ENCODE measurements at regions not wholly inside any gene's neighbourhood (a gene's known extent, or its start where the extent isn't known, plus 50 kb on each side); places are given as distances from the start of the nearest gene placed in this dataset.

GRCh38 chr5:66529704-66530103 lies 66.5 kb upstream of the MAST4 start:
- POLR2A ChIA-PET: no interaction called here
- Histone ChIP-seq H3K9me3 (ENCODE audit: control insufficient read depth in 1 of 2, insufficient read depth in 1 of 2, low read depth in 1 of 2, low read length in 2 of 2) (no peaks in the 10 kb centered on the region), H4K20me1 (ENCODE audit: insufficient read depth) (no peaks in the 10 kb centered on the region), H3K36me3 (ENCODE audit: control insufficient read depth in 1 of 2, insufficient read depth in 2 of 2, low read length in 2 of 2) (no peaks in the 10 kb centered on the region), H3K4me1 (ENCODE audit: control insufficient read depth in 1 of 2, insufficient read depth in 2 of 2, low read length in 2 of 2) (no peaks in the 10 kb centered on the region), H3K9me2 (ENCODE audit: insufficient read depth) (no peaks in the 10 kb centered on the region), H2AFZ (ENCODE audit: low read depth, low read length, poor library complexity, severe bottlenecking) (no peak overlapping the region), H3K27me3 (ENCODE audit: insufficient read depth, low read length) (peaks cover 21% of the 10 kb centered on the region), H3K4me2 (ENCODE audit: low read length) (no peak overlapping the region), H3K9ac (ENCODE audit: low read length) (no peak overlapping the region), H3K4me3 (replicated peaks in 1 of 2; ENCODE audit: low read depth in 1 of 2, low read length in 2 of 2) (no peak overlapping the region), H3K27ac (ENCODE audit: low read depth, low read length) (no peak overlapping the region), H3K79me2 (ENCODE audit: insufficient read depth, low read length) (no peaks in the 10 kb centered on the region)
- CTCF ChIA-PET: no interaction called here
- DNase-seq (ENCODE audit: low read depth, low spot score): no peak
- BruUV-seq (replicated peaks): no TSS peak
- intact Hi-C loops (cut with micrococcal nuclease): no loop called here
- RAD21 ChIA-PET (ENCODE audit: low non-redundant PET in 1 of 2, low total read pairs in 2 of 2, uncharacterized antibody in 2 of 2, unreplicated experiment in 2 of 2): no interaction called here
- no peak for ATAC-seq
- TF ChIP-seq JUND (IDR thresholded peaks at IDR 0.05) (no peak), RAD21 (IDR thresholded peaks at IDR 0.05; ENCODE audit: low read depth) (no peak), EGR1 (IDR thresholded peaks at IDR 0.05; ENCODE audit: low read depth) (no peak), SP1 (IDR thresholded peaks at IDR 0.05; ENCODE audit: low read depth) (no peak), ZFX (IDR thresholded peaks at IDR 0.05) (no peak), POLR2AphosphoS5 (IDR thresholded peaks at IDR 0.05; ENCODE audit: low read depth, low read length) (no peak), SRF (IDR thresholded peaks at IDR 0.05; ENCODE audit: low read depth) (no peak), MAX (IDR thresholded peaks at IDR 0.05) (no peak), FOSL1 (IDR thresholded peaks at IDR 0.05; ENCODE audit: low read depth) (no peak), CEBPB (IDR thresholded peaks at IDR 0.05; ENCODE audit: low read depth) (no peak), CBX3 (IDR thresholded peaks at IDR 0.05; ENCODE audit: low read depth) (no peak)
- TF ChIP-seq, protein P1, sequence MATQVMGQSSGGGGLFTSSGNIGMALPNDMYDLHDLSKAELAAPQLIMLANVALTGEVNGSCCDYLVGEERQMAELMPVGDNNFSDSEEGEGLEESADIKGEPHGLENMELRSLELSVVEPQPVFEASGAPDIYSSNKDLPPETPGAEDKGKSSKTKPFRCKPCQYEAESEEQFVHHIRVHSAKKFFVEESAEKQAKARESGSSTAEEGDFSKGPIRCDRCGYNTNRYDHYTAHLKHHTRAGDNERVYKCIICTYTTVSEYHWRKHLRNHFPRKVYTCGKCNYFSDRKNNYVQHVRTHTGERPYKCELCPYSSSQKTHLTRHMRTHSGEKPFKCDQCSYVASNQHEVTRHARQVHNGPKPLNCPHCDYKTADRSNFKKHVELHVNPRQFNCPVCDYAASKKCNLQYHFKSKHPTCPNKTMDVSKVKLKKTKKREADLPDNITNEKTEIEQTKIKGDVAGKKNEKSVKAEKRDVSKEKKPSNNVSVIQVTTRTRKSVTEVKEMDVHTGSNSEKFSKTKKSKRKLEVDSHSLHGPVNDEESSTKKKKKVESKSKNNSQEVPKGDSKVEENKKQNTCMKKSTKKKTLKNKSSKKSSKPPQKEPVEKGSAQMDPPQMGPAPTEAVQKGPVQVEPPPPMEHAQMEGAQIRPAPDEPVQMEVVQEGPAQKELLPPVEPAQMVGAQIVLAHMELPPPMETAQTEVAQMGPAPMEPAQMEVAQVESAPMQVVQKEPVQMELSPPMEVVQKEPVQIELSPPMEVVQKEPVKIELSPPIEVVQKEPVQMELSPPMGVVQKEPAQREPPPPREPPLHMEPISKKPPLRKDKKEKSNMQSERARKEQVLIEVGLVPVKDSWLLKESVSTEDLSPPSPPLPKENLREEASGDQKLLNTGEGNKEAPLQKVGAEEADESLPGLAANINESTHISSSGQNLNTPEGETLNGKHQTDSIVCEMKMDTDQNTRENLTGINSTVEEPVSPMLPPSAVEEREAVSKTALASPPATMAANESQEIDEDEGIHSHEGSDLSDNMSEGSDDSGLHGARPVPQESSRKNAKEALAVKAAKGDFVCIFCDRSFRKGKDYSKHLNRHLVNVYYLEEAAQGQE (IDR thresholded peaks at IDR 0.05; ENCODE audit: low read depth): no peak
